SU-DHL-6 (cell line): ENCODE measurements at regions not wholly inside any gene's neighbourhood (a gene's known extent, or its start where the extent isn't known, plus 50 kb on each side); places are given as distances from the start of the nearest gene placed in this dataset.

Experiments
- H2AFZ ChIP-seq: fragments of 200-600 bp; sonication (generic); 2 replicates; pipeline ENCODE4 v1.6.1; 2014; ENCODE audit warnings: low read depth, mild to moderate bottlenecking, moderate library complexity, mixed read lengths, antibody characterized with exemption, low read length; ENCODE audit not compliant: severe bottlenecking
- H3F3A ChIP-seq: fragments of 200-600 bp; shearing (Covaris generic); 2 replicates; pipeline ENCODE4 v1.6.0; 2016; ENCODE audit warnings: antibody characterized with exemption, mild to moderate bottlenecking; ENCODE audit not compliant: insufficient read depth
- H3K27ac ChIP-seq: fragments of 200-600 bp; sonication (generic); 2 replicates; pipeline ENCODE4 v1.5.1; 2016; ENCODE audit warnings: low read depth, mild to moderate bottlenecking, low read length, moderate library complexity, mixed read lengths
- H3K27me3 ChIP-seq: fragments of 200-600 bp; sonication (generic), shearing (Covaris generic); 2 replicates; pipeline ENCODE4 v1.6.0; 2014; ENCODE audit warnings: mild to moderate bottlenecking, low read length
- H3K36me3 ChIP-seq: fragments of 200-600 bp; sonication (generic); 2 replicates; pipeline ENCODE4 v1.6.1; 2014; ENCODE audit warnings: mild to moderate bottlenecking, low read length, mixed read lengths
- H3K4me2 ChIP-seq: fragments of 300-600, 200-600 bp; shearing (Covaris generic), sonication (generic); 2 replicates; pipeline ENCODE4 v1.6.0; 2014; ENCODE audit warnings: low read length, low read depth, mild to moderate bottlenecking; ENCODE audit not compliant: poor library complexity, severe bottlenecking
- H3K4me3 ChIP-seq: fragments of 200-600 bp; sonication (generic); 2 replicates; pipeline ENCODE4 v1.5.1; 2014; ENCODE audit warnings: antibody characterized with exemption, low read length, mild to moderate bottlenecking, mixed read lengths; ENCODE audit not compliant: insufficient read depth, poor library complexity, severe bottlenecking
- H3K79me2 ChIP-seq: fragments of 200-600 bp; sonication (generic); 2 replicates; pipeline ENCODE4 v1.6.1; 2014; ENCODE audit warnings: mild to moderate bottlenecking, low read length, moderate library complexity; ENCODE audit not compliant: insufficient read depth
- H3K9ac ChIP-seq: fragments of 200-600 bp; sonication (generic); 2 replicates; pipeline ENCODE4 v1.7.0; 2014; ENCODE audit warnings: mild to moderate bottlenecking, low read length
- H3K9me2 ChIP-seq: fragments of 200-600 bp; sonication (generic); replicated peaks from 2 replicates; pipeline ENCODE4 v1.6.1; 2014; ENCODE audit warnings: low read length; ENCODE audit not compliant: insufficient read depth
- H3K9me3 ChIP-seq: fragments of 200-600 bp; sonication (generic); 2 replicates; pipeline ENCODE4 v1.6.1; 2014; ENCODE audit warnings: low read length, mixed read lengths; ENCODE audit not compliant: insufficient read depth
- H4K20me1 ChIP-seq: fragments of 200-600 bp; sonication (generic); 2 replicates; pipeline ENCODE4 v1.6.1; 2014; ENCODE audit warnings: low read depth, mild to moderate bottlenecking, antibody characterized with exemption, low read length, moderate library complexity, mixed read lengths
- EZH2phosphoT487 ChIP-seq: fragments of 200-600 bp; sonication (generic), shearing (Covaris generic); conservative IDR thresholded peaks from 2 replicates; pipeline ENCODE4 v1.6.1; 2018; ENCODE audit warnings: mild to moderate bottlenecking, antibody characterized with exemption, low read length, moderate library complexity, mixed read lengths
- TF ChIP-seq, protein P1 (sequence below): fragments of 200-600 bp; sonication (generic); IDR thresholded peaks from one replicate; pipeline ENCODE4 v1.5.1; 2017; ENCODE audit warnings: antibody characterized with exemption, mild to moderate bottlenecking, low read length, moderate library complexity; ENCODE audit not compliant: insufficient read depth, poor library complexity, severe bottlenecking

DNA sequence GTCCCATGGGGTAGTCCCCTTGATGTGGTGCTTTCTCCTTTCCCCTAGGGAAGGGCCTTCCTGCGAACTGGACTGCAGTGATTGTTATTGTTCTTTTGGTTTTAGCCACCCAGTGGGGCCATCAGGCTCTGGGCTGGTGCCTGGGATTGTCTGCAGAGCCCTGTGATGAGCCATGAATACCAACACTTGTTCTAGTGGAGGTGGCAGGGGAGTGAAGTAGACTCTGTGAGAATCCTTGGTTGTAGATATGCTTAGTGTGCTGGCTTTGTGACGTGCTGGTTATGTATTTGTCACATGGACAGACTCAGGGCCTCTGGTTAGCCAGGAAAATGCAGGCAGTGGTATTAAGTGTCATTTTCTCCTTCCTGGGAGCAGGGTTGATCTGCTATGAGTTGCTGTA, 51.8 kb upstream of the NDUFB4 start:
- Histone ChIP-seq H3K9ac (no peak overlapping the region), H3K36me3 (no peaks in the 10 kb centered on the region), H3K79me2 (no peaks in the 10 kb centered on the region), H4K20me1 (no peaks in the 10 kb centered on the region), H3K27me3 (no peaks in the 10 kb centered on the region), H3K4me2 (no peak overlapping the region), H3K4me3 (no peak overlapping the region), H3K9me2 (no peaks in the 10 kb centered on the region), H3K27ac (no peak overlapping the region), H3K9me3 (peaks cover 9% of the 10 kb centered on the region; the same call in 1 of the 2 replicates), H2AFZ (no peak overlapping the region), H3F3A (no peaks in the 10 kb centered on the region)
- TF ChIP-seq EZH2phosphoT487 = no peak
- TF ChIP-seq, protein P1, sequence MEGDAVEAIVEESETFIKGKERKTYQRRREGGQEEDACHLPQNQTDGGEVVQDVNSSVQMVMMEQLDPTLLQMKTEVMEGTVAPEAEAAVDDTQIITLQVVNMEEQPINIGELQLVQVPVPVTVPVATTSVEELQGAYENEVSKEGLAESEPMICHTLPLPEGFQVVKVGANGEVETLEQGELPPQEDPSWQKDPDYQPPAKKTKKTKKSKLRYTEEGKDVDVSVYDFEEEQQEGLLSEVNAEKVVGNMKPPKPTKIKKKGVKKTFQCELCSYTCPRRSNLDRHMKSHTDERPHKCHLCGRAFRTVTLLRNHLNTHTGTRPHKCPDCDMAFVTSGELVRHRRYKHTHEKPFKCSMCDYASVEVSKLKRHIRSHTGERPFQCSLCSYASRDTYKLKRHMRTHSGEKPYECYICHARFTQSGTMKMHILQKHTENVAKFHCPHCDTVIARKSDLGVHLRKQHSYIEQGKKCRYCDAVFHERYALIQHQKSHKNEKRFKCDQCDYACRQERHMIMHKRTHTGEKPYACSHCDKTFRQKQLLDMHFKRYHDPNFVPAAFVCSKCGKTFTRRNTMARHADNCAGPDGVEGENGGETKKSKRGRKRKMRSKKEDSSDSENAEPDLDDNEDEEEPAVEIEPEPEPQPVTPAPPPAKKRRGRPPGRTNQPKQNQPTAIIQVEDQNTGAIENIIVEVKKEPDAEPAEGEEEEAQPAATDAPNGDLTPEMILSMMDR = no peak

DNA sequence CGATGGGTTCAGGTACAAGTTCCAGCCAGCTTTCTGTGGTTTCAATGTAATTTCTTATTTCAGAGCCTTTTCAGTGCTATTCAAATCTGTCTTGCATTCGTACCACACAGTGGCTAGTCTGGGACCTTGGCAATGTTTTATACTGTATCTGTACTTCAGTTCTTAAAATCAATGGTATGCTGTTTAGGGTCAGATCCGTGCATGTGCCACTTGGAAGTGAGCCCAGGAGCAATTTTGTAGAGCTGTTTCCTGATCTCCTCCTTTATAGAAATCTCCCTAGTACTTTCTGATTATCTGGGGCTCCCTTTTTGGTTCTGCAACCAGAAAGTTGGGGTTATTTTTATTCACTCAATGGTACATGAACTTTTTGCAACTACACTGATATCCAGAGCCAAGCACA, 59.5 kb upstream of the NDUFB4 start:
- Histone ChIP-seq H3K9ac (no peak overlapping the region), H3K27ac (no peak overlapping the region)

DNA sequence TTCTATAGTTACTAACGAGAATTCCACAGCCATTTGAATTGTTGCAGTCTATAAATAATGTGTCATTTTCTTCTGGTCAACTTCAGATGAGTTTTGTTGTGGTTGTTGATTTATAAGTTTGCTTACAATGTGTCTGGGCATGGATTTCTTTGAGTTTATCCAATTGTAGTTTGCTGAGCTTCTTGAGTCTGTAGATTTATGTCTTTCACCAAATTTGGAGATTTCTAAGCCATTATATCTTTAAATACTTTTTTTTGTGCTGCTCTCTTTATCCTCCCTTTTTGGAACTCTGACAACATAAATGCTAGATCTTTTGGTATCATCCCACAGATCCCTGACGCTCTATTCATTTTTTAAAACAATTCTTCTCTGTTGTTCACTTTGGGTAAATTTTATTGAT, 63.2 kb upstream of the NDUFB4 start:
- H3K36me3 ChIP-seq = no peaks in the 10 kb centered on the region
- H3K9ac ChIP-seq = no peak overlapping the region
- H3K9me2 ChIP-seq = no peaks in the 10 kb centered on the region
- no peak overlapping the region for H3K4me2 ChIP-seq
- no peaks in the 10 kb centered on the region for H3K27me3 ChIP-seq
- H3K4me3 ChIP-seq = no peak overlapping the region
- H3K27ac ChIP-seq = no peak overlapping the region
- H3F3A ChIP-seq = no peaks in the 10 kb centered on the region
- TF ChIP-seq EZH2phosphoT487 = no peak
- TF ChIP-seq, protein P1 = no peak
- H4K20me1 ChIP-seq = no peaks in the 10 kb centered on the region
- no peaks in the 10 kb centered on the region for H3K9me3 ChIP-seq
- H2AFZ ChIP-seq = no peak overlapping the region
- H3K79me2 ChIP-seq = no peaks in the 10 kb centered on the region

More for the DNA sequence above, 59.5 kb upstream of the NDUFB4 start:
- Histone ChIP-seq H3K27me3 (no peaks in the 10 kb centered on the region), H3F3A (no peaks in the 10 kb centered on the region), H3K36me3 (no peaks in the 10 kb centered on the region), H2AFZ (no peak overlapping the region), H3K4me2 (no peak overlapping the region), H3K4me3 (no peak overlapping the region), H3K79me2 (no peaks in the 10 kb centered on the region), H3K9me2 (no peaks in the 10 kb centered on the region), H3K9me3 (peaks cover 9% of the 10 kb centered on the region; the same call in 1 of the 2 replicates), H4K20me1 (no peaks in the 10 kb centered on the region)
- no peak for TF ChIP-seq EZH2phosphoT487
- TF ChIP-seq, protein P1 = no peak
